Lung (tissue), 11 donors: ENCODE measurements at regions not wholly inside any gene's neighbourhood (a gene's known extent, or its start where the extent isn't known, plus 50 kb on each side); places are given as distances from the start of the nearest gene placed in this dataset.

ENCODE experiments used
- ATAC-seq: fragments of 200-7000 bp; cut with Tn5 transposase; one replicate; pipeline ENCODE4 v1.9.1; 2020; ENCODE audit warnings: moderate number of reproducible peaks; ENCODE audit not compliant: insufficient read depth, low FRiP score
- DNase-seq, 3 donors: peaks; one replicate each; pipeline ENCODE4 v3.0.0-alpha.2; 2013 to 2017
- H3K27ac ChIP-seq, 2 donors: one replicate each; pipeline ENCODE4 v1.5.1; 2013; ENCODE audit warnings: mild to moderate bottlenecking in 2 of 2, moderate library complexity in 2 of 2, control low read depth in 1 of 2, inconsistent platforms in 1 of 2, low read depth in 1 of 2, low read length in 1 of 2
- H3K27me3 ChIP-seq, 3 donors: one replicate each; pipeline ENCODE4 v1.5.1; 2013; ENCODE audit warnings: low read length in 2 of 3; ENCODE audit not compliant: control insufficient read depth in 3 of 3, insufficient read depth in 3 of 3
- H3K36me3 ChIP-seq, 4 donors: one replicate each; pipeline ENCODE4 v1.5.1; 2013; ENCODE audit warnings: low read length in 4 of 4, mild to moderate bottlenecking in 1 of 4, moderate library complexity in 1 of 4; ENCODE audit not compliant: control insufficient read depth in 4 of 4, insufficient read depth in 4 of 4
- H3K4me1 ChIP-seq, 5 donors: one replicate each; pipeline ENCODE4 v1.5.1; 2013; ENCODE audit warnings: low read length in 5 of 5, mild to moderate bottlenecking in 2 of 5, moderate library complexity in 1 of 5; ENCODE audit not compliant: control insufficient read depth in 5 of 5, insufficient read depth in 5 of 5
- H3K4me3 ChIP-seq: one replicate; pipeline ENCODE4 v1.5.1; 2013; ENCODE audit warnings: mild to moderate bottlenecking, control low read depth, moderate library complexity
- H3K9ac ChIP-seq, 2 donors: one replicate each; pipeline ENCODE4 v1.5.1; 2013; ENCODE audit warnings: low read length in 2 of 2, control low read depth in 1 of 2; ENCODE audit not compliant: insufficient read depth in 1 of 2
- H3K9me3 ChIP-seq, 4 donors: one replicate each; pipeline ENCODE4 v1.5.1; 2013; ENCODE audit warnings: low read length in 3 of 4, mild to moderate bottlenecking in 1 of 4, moderate library complexity in 1 of 4; ENCODE audit not compliant: control insufficient read depth in 4 of 4, insufficient read depth in 3 of 4
- CTCF ChIP-seq: IDR thresholded peaks from 2 replicates; pipeline ENCODE4 v1.5.1; 2012; ENCODE audit warnings: mild to moderate bottlenecking; ENCODE audit errors: control extremely low read depth, extremely low read depth
- WGBS, 2 donors: extraction: QIAGEN DNeasy Blood & Tissue Kit; methylation state at CpG; one replicate each; pipeline ENCODE4 v1.1.7; 2013; 5-methylcytosine and 5-hydroxymethylcytosine counted together
- donor health status: control.
- donor health status: control.
- donor health status: Bipolar disorder and iron deficiency.
- donor health status: healthy.
- donor health status: DM: yes; HTN: yes; CAD: no.

- Histone ChIP-seq H3K4me3 (no peak overlapping the region), H3K27ac (no peak overlapping the region), H3K27me3 (no peaks in the 10 kb centered on the region), H3K36me3 (no peaks in the 10 kb centered on the region), H3K9me3 (no peaks in the 10 kb centered on the region), H3K4me1 (no peaks in the 10 kb centered on the region), H3K9ac (no peak overlapping the region)
- 77 to 85% methylated on average over 5 of the region's 5 CpGs for WGBS, 2 donors
- DNase-seq = no peak
- ATAC-seq = no peak
- no peak for TF ChIP-seq CTCF
Observed at GRCh38 chr10:107442035-107442505, 277.6 kb upstream of the SORCS1 start.

GRCh38 chr10:107440741-107441140 is 276.2 kb upstream of the SORCS1 start:
- WGBS, 2 donors = 94 to 97% methylated on average over 5 of the region's 5 CpGs
- H3K27ac ChIP-seq = no peak overlapping the region
- no peaks in the 10 kb centered on the region for H3K27me3 ChIP-seq
- no peak for ATAC-seq
- H3K9ac ChIP-seq = no peak overlapping the region
- no peaks in the 10 kb centered on the region for H3K36me3 ChIP-seq
- TF ChIP-seq CTCF = no peak
- H3K4me3 ChIP-seq = no peak overlapping the region
- no peak for DNase-seq
- H3K4me1 ChIP-seq = no peaks in the 10 kb centered on the region
- H3K9me3 ChIP-seq = no peaks in the 10 kb centered on the region

GRCh38 chr10:107437921-107438320 is 273.4 kb upstream of the SORCS1 start:
- H3K27ac ChIP-seq = no peak overlapping the region
- no peak overlapping the region for H3K9ac ChIP-seq
- ATAC-seq (no peak), DNase-seq (no peak)
- TF ChIP-seq CTCF = no peak
- H3K4me1 ChIP-seq = no peaks in the 10 kb centered on the region
- no peaks in the 10 kb centered on the region for H3K9me3 ChIP-seq
- 74 to 91% methylated on average over 2 of the region's 2 CpGs for WGBS, 2 donors
- H3K27me3 ChIP-seq = no peaks in the 10 kb centered on the region
- H3K4me3 ChIP-seq = no peak overlapping the region
- no peaks in the 10 kb centered on the region for H3K36me3 ChIP-seq

- no peak for DNase-seq
- no peaks in the 10 kb centered on the region for H3K9me3 ChIP-seq
- no peak overlapping the region for H3K9ac ChIP-seq
- no peaks in the 10 kb centered on the region for H3K4me1 ChIP-seq
- H3K4me3 ChIP-seq = no peak overlapping the region
- no peaks in the 10 kb centered on the region for H3K27me3 ChIP-seq
- ATAC-seq = no peak
- no peak overlapping the region for H3K27ac ChIP-seq
- no peak for TF ChIP-seq CTCF
- no peaks in the 10 kb centered on the region for H3K36me3 ChIP-seq
- WGBS, 2 donors = 88 to 96% methylated on average over 1 of the region's 1 CpG
Observed at GRCh38 chr10:107436568-107436967, 272.1 kb upstream of the SORCS1 start.
